ENCODE measurements at regions not wholly inside any gene's neighbourhood (a gene's known extent, or its start where the extent isn't known, plus 50 kb on each side); places are given as distances from the start of the nearest gene placed in this dataset.
"Not testable (repeated sequence)": the region's sequence is repeated elsewhere in the genome, so short reads cannot be mapped to it uniquely, and the experiment has no call there.

DNA sequence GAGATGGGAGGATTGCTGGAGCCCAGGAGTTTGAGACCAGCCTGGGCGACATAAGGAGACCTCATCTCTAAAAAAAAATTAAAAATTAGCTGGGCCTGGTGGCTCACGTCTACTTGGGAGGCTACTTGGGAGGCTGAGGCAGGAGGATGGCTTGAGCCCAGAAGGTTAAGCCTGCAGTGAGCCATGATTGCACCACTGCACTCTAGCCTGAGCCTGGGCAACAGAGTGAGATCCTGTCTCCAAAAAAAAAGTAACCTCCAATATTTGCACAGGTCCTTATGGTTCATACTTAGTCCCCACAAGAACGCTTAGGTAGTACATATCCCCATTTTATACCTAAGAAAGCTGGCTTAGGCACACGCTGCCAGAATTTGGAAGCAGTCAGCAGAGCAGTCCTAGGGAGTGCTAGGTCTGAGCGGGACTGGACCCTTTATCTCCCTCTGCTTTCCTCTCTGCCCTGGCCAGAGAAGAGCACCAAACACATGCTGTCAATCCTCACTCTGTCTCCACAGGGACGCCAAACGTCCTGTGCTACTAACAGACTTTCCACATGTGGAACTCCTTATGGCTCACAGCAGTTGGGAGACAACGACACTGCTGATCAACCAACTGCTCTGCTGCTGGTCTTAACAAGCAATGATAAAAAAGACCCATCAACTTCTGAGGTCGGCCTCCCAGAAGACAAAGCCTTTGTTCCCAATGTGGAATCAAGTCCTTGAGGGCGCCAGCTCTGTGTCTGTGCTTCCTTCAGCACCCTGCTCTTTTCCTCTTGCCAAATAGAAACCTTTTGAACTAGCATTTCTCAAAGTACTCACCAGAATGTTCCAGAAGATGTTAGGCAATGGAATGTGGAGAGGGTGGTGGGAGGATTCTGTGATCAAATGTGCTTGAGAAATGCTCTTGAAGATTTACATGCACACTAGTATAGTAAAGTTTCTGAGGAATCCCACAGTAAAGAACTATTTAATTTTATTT is 226.3 kb upstream of the DTNBP1 start:
- Histone ChIP-seq H3K4me1 (peaks cover 19% of the 10 kb centered on the region), H3K27me3 (ENCODE audit: low read depth) (no peaks in the 10 kb centered on the region), H3K9me3 (replicated peaks) (peaks cover 11% of the 10 kb centered on the region), H3K36me3 (no peaks in the 10 kb centered on the region), H3K4me3 (no peak overlapping the region), H3K27ac (replicated peaks) (peak overlapping the region; percentile 37)
- TF ChIP-seq, protein P1, sequence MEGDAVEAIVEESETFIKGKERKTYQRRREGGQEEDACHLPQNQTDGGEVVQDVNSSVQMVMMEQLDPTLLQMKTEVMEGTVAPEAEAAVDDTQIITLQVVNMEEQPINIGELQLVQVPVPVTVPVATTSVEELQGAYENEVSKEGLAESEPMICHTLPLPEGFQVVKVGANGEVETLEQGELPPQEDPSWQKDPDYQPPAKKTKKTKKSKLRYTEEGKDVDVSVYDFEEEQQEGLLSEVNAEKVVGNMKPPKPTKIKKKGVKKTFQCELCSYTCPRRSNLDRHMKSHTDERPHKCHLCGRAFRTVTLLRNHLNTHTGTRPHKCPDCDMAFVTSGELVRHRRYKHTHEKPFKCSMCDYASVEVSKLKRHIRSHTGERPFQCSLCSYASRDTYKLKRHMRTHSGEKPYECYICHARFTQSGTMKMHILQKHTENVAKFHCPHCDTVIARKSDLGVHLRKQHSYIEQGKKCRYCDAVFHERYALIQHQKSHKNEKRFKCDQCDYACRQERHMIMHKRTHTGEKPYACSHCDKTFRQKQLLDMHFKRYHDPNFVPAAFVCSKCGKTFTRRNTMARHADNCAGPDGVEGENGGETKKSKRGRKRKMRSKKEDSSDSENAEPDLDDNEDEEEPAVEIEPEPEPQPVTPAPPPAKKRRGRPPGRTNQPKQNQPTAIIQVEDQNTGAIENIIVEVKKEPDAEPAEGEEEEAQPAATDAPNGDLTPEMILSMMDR (IDR thresholded peaks at IDR 0.05; ENCODE audit: borderline replicate concordance), result no peak
- intact Hi-C loops (cut with micrococcal nuclease), result no loop called here
- DNase-seq, result no peak

DNA sequence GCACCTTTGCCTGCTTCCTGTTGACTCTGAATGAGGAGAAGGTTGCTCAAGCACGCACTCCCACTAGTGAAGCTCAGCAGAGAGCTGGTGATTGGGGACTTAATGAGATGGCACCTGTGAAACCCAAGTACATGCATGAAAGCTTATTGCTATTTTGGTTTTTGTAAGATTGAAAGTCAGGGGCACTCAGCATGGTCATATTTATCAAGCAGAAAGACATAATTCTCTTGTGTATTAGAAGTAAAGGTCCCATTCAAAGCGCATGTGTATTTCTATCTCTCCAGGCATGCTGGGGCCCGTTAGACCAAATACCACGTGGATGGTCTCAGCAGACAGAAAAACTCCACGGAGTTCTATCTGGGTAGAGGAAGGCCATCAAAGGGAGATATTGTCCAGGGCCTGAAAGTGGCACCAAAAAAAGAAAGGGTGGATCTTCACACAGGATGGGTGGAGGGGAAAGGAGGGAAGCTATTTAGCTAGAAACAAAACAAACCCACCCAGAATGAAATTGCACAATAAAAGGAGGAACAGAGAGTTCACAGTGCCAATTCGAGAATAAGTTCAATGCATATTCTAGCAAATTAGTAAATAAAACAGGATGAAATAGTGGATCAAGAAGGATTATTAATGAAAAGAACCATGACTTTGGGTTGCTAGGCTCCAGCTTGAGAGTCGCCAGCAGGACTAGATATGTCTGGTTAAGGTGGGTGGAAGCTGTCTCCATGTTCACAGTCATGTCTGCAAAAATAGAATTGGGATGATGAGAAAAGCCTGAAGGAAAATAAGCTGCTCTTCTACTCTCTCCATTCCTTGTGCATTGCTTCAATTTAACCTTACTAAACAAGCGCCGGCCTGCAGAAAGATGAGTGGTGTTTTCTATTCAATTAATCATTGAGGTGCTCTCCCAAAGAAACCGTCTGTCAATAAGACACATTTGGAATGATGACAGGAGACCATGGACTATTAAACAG is 224.9 kb upstream of the DTNBP1 start:
- no peaks in the 10 kb centered on the region for H3K27me3 ChIP-seq (ENCODE audit: low read depth)
- H3K4me3 ChIP-seq, result no peak overlapping the region
- H3K9me3 ChIP-seq (replicated peaks), result peaks cover under 1% of the 10 kb centered on the region
- H3K27ac ChIP-seq (replicated peaks), result peak overlapping the region; percentile 62
- H3K4me1 ChIP-seq, result peaks cover 19% of the 10 kb centered on the region
- H3K36me3 ChIP-seq, result no peaks in the 10 kb centered on the region
- DNase-seq, result no peak
- TF ChIP-seq, protein P1 (IDR thresholded peaks at IDR 0.05; ENCODE audit: borderline replicate concordance), result no peak
- intact Hi-C loops (cut with micrococcal nuclease), result no loop called here

DNA sequence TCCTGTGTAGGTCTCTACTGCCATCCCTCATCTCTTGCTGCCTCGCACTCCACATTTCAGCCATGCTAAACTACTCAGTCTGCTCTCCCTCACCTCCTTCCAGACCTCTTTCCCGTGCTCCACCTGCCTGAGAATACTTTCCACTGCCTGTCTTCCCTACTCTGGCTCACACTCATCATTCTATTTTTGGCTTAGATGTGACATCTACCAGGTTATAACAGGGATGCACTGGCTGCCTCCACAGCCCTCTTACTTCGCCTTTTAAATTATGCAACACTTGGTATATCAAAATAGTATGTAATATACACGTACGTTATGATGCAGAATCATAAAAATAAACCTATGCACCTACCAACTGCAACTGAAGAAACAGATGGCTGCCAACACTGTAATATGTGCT is 222.8 kb upstream of the DTNBP1 start:
- no peaks in the 10 kb centered on the region for H3K36me3 ChIP-seq
- no peaks in the 10 kb centered on the region for H3K27me3 ChIP-seq (ENCODE audit: low read depth)
- H3K4me1 ChIP-seq, result peaks cover 19% of the 10 kb centered on the region
- no peak overlapping the region for H3K4me3 ChIP-seq
- intact Hi-C loops (cut with micrococcal nuclease), result no loop called here
- no peak overlapping the region for H3K27ac ChIP-seq (replicated peaks)
- no peak for DNase-seq
- H3K9me3 ChIP-seq (replicated peaks), result no peaks in the 10 kb centered on the region
- TF ChIP-seq, protein P1 (IDR thresholded peaks at IDR 0.05; ENCODE audit: borderline replicate concordance), result no peak

DNA sequence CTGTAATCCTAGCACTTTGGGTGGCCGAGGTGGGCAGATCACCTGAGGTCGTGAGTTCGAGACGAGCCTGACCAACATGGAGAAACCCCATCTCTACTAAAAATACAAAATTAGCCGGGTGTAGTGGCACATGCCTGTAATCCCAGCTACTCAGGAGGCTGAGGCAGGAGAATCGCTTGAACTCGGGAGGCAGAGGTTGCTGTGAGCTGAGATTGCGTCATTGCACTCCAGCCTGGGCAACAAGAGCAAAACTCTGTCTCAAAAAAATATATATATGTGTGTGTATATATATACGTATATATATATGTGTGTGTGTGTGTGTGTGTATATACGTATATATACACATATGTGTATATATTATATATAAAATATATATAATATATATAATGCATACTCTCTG is 220.8 kb upstream of the DTNBP1 start:
- H3K9me3 ChIP-seq (replicated peaks); intact Hi-C loops (cut with micrococcal nuclease); H3K27me3 ChIP-seq (ENCODE audit: low read depth); H3K27ac ChIP-seq (replicated peaks); H3K4me3 ChIP-seq; DNase-seq; H3K36me3 ChIP-seq: not testable (repeated sequence)
- H3K4me1 ChIP-seq, result peaks cover 34% of the 10 kb centered on the region

DNA sequence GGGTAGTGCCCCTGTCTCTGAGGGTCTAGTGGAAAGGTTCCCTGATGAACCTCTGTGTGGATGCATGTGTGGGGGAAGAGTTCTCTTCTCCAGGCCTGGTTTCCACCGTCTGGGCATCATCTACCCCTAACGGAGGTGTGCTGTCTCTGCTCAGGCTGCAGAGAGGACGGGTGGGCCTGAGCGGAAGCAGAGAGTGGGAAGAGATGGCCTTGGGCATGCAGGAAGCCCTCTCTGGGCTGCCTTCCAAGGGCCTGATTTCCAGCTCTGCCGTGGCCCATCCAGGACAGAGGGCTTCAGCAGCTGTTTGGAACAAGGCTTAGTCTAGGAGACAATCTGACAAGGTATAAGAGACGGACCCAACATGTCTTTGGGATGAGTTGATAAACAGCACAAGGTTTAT is 220.1 kb upstream of the DTNBP1 start:
- no peaks in the 10 kb centered on the region for H3K36me3 ChIP-seq
- no peak for DNase-seq
- intact Hi-C loops (cut with micrococcal nuclease), result no loop called here
- no peaks in the 10 kb centered on the region for H3K9me3 ChIP-seq (replicated peaks)
- TF ChIP-seq, protein P1 (IDR thresholded peaks at IDR 0.05; ENCODE audit: borderline replicate concordance), result no peak
- no peak overlapping the region for H3K27ac ChIP-seq (replicated peaks)
- H3K4me1 ChIP-seq, result peaks cover 27% of the 10 kb centered on the region
- H3K27me3 ChIP-seq (ENCODE audit: low read depth), result no peaks in the 10 kb centered on the region
- H3K4me3 ChIP-seq, result no peak overlapping the region
